GM23338 (cell line): ENCODE measurements at regions not wholly inside any gene's neighbourhood (a gene's known extent, or its start where the extent isn't known, plus 50 kb on each side); places are given as distances from the start of the nearest gene placed in this dataset.

Experiments
- CREB1 ChIP-seq: fragments of 250-450 bp; sonication (Bioruptor Pico); IDR thresholded peaks from 2 replicates; pipeline ENCODE4 v1.5.0; 2020; ENCODE audit warnings: low read depth, mild to moderate bottlenecking, moderate library complexity
- EZH2 ChIP-seq: fragments of 200-600 bp; sonication (generic); IDR thresholded peaks from one replicate; pipeline ENCODE4 v1.8.0; 2017; ENCODE audit warnings: antibody characterized with exemption, mild to moderate bottlenecking, low read depth; ENCODE audit not compliant: unreplicated experiment
- NANOG ChIP-seq: IDR thresholded peaks from 2 replicates; pipeline ENCODE4 v1.6.1; 2016; ENCODE audit warnings: antibody characterized with exemption, borderline replicate concordance
- POLR2AphosphoS5 ChIP-seq: IDR thresholded peaks from 2 replicates; pipeline ENCODE4 v1.6.1; 2016; ENCODE audit warnings: antibody characterized with exemption, low read depth
- ZNF331 ChIP-seq: fragments of 250-450 bp; sonication (Bioruptor Pico); IDR thresholded peaks from 2 replicates; pipeline ENCODE4 v1.5.0; 2020; ENCODE audit warnings: low read depth, mild to moderate bottlenecking, moderate library complexity
- TF ChIP-seq, protein P1 (sequence below), 2 experiments: fragments of 200-600 bp in 1 of 2; sonication (generic) in 1 of 2; conservative IDR thresholded peaks; 2 replicates each; pipeline versions ENCODE4 v1.5.1 to v1.6.1; 2016 to 2017; ENCODE audit warnings: antibody characterized with exemption in 2 of 2, low read depth in 2 of 2, mild to moderate bottlenecking in 2 of 2, moderate library complexity in 1 of 2
- TF ChIP-seq, protein P2 (sequence below): IDR thresholded peaks from one replicate; pipeline ENCODE4 v1.6.1; 2018; ENCODE audit warnings: antibody characterized with exemption; ENCODE audit not compliant: unreplicated experiment

GRCh38 chr9:80025131-80025530 is 453.4 kb downstream of the TLE4 start:
- TF ChIP-seq CREB1 (CRISPR knock-in tag) (no peak), EZH2 (no peak), POLR2AphosphoS5 (no peak), ZNF331 (no peak), NANOG (no peak)
- TF ChIP-seq, protein P1, sequence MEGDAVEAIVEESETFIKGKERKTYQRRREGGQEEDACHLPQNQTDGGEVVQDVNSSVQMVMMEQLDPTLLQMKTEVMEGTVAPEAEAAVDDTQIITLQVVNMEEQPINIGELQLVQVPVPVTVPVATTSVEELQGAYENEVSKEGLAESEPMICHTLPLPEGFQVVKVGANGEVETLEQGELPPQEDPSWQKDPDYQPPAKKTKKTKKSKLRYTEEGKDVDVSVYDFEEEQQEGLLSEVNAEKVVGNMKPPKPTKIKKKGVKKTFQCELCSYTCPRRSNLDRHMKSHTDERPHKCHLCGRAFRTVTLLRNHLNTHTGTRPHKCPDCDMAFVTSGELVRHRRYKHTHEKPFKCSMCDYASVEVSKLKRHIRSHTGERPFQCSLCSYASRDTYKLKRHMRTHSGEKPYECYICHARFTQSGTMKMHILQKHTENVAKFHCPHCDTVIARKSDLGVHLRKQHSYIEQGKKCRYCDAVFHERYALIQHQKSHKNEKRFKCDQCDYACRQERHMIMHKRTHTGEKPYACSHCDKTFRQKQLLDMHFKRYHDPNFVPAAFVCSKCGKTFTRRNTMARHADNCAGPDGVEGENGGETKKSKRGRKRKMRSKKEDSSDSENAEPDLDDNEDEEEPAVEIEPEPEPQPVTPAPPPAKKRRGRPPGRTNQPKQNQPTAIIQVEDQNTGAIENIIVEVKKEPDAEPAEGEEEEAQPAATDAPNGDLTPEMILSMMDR (conservative IDR thresholded peaks at IDR 0.05; ENCODE audit: low read depth in 2 of 2) = no peak
- TF ChIP-seq, protein P2, sequence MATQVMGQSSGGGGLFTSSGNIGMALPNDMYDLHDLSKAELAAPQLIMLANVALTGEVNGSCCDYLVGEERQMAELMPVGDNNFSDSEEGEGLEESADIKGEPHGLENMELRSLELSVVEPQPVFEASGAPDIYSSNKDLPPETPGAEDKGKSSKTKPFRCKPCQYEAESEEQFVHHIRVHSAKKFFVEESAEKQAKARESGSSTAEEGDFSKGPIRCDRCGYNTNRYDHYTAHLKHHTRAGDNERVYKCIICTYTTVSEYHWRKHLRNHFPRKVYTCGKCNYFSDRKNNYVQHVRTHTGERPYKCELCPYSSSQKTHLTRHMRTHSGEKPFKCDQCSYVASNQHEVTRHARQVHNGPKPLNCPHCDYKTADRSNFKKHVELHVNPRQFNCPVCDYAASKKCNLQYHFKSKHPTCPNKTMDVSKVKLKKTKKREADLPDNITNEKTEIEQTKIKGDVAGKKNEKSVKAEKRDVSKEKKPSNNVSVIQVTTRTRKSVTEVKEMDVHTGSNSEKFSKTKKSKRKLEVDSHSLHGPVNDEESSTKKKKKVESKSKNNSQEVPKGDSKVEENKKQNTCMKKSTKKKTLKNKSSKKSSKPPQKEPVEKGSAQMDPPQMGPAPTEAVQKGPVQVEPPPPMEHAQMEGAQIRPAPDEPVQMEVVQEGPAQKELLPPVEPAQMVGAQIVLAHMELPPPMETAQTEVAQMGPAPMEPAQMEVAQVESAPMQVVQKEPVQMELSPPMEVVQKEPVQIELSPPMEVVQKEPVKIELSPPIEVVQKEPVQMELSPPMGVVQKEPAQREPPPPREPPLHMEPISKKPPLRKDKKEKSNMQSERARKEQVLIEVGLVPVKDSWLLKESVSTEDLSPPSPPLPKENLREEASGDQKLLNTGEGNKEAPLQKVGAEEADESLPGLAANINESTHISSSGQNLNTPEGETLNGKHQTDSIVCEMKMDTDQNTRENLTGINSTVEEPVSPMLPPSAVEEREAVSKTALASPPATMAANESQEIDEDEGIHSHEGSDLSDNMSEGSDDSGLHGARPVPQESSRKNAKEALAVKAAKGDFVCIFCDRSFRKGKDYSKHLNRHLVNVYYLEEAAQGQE = no peak
